ENCODE measurements at regions not wholly inside any gene's neighbourhood (a gene's known extent, or its start where the extent isn't known, plus 50 kb on each side); places are given as distances from the start of the nearest gene placed in this dataset.

DNA sequence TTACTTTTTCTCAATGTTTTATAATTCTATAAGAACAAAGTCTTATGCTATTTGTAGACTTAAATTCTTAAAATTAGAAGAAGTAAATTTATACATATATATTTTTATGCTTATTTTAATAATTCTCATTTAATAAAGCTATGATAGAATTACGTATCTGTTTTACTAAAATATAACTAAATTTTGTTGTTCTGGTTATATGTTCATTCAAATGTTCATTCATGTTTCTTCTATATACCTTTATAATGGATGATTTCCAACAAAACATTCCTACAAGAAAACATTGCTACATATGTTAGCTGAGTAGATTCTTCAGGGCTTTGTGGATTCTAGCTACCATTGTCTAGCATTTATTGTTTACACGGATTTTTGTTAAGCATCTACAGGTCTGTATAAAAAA, 634.3 kb upstream of the PCDH20 start:
- Histone ChIP-seq H3K79me1 (ENCODE audit: low read depth in 1 of 2, low read length in 2 of 2) (no peaks in the 10 kb centered on the region), H3K14ac (replicated peaks; ENCODE audit: low read depth, low read length) (no peak overlapping the region), H4K91ac (ENCODE audit: insufficient read depth, low read depth, low read length) (no peak overlapping the region), H3K56ac (ENCODE audit: extremely low read depth, insufficient read depth, low read length) (no peak overlapping the region), H2BK15ac (ENCODE audit: low read depth, low read length) (no peak overlapping the region), H2AK9ac (replicated peaks; ENCODE audit: low read depth, low read length, poor library complexity) (no peak overlapping the region), H2BK5ac (ENCODE audit: low read depth, low read length, poor library complexity, severe bottlenecking) (no peak overlapping the region), H3K4me1 (ENCODE audit: control insufficient read depth, insufficient read depth, low read length) (no peaks in the 10 kb centered on the region), H3K27ac (ENCODE audit: insufficient read depth, low read length) (no peak overlapping the region), H3K4me2 (ENCODE audit: low read depth, low read length) (no peak overlapping the region), H3K27me3 (ENCODE audit: control insufficient read depth, insufficient read depth, low read length) (no peaks in the 10 kb centered on the region), H3K4ac (ENCODE audit: low read depth, low read length) (no peak overlapping the region), H2BK20ac (ENCODE audit: low read depth, low read length) (no peak overlapping the region), H2AK5ac (ENCODE audit: low read depth, low read length) (no peak overlapping the region), H4K5ac (ENCODE audit: low read depth, low read length) (no peak overlapping the region), H3K9me3 (ENCODE audit: control insufficient read depth, insufficient read depth, low read length) (peaks cover 4% of the 10 kb centered on the region; the same call in 1 of the 2 replicates), H3K9me1 (ENCODE audit: insufficient read depth, low read length) (no peaks in the 10 kb centered on the region), H2AFZ (replicated peaks; ENCODE audit: low read length, poor library complexity) (no peak overlapping the region), H3K18ac (ENCODE audit: low read depth, low read length) (no peak overlapping the region), H4K8ac (ENCODE audit: low read depth in 2 of 2, low read length in 2 of 2) (no peak overlapping the region), H3K9ac (ENCODE audit: low read depth, low read length) (no peak overlapping the region), H3K4me3 (ENCODE audit: insufficient read depth, low read depth, low read length) (no peak overlapping the region), H4K20me1 (ENCODE audit: insufficient read depth, low read length) (no peaks in the 10 kb centered on the region), H3K23ac (ENCODE audit: low read depth, low read length) (no peak overlapping the region), H2BK120ac (ENCODE audit: low read depth, low read length) (no peak overlapping the region), H3K36me3 (ENCODE audit: control insufficient read depth, insufficient read depth, low read length) (no peaks in the 10 kb centered on the region)
- DNase-seq (no peak), ATAC-seq (ENCODE audit: low read depth) (no peak)
- no CpG with 5 or more reads among the region's 2 CpGs for WGBS, 2 experiments (ENCODE audit: extremely low coverage in 2 of 2, insufficient read length in 1 of 2)
- dilution Hi-C loops (cut with HindIII; ENCODE audit: low sequenced_read_pairs, unreplicated experiment) (no loop called here), intact Hi-C loops (cut with micrococcal nuclease) (no loop called here), in situ Hi-C loops (cut with MboI; ENCODE audit: low sequenced_read_pairs) (no loop called here)
- BruUV-seq (replicated peaks): no TSS peak
- POLR2A ChIA-PET (ENCODE audit: unreplicated experiment): no interaction called here
- TF ChIP-seq, protein P1, sequence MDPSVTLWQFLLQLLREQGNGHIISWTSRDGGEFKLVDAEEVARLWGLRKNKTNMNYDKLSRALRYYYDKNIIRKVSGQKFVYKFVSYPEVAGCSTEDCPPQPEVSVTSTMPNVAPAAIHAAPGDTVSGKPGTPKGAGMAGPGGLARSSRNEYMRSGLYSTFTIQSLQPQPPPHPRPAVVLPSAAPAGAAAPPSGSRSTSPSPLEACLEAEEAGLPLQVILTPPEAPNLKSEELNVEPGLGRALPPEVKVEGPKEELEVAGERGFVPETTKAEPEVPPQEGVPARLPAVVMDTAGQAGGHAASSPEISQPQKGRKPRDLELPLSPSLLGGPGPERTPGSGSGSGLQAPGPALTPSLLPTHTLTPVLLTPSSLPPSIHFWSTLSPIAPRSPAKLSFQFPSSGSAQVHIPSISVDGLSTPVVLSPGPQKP (IDR thresholded peaks at IDR 0.05; ENCODE audit: borderline replicate concordance, low read depth, low read length): no peak
- no peak for TF ChIP-seq POLR2A (IDR thresholded peaks at IDR 0.05; ENCODE audit: low read depth, low read length)
- no peak for TF ChIP-seq CHD1 (IDR thresholded peaks at IDR 0.05; ENCODE audit: low read depth, low read length)
- TF ChIP-seq CEBPB (IDR thresholded peaks at IDR 0.05; ENCODE audit: low read depth, low read length): no peak
- TF ChIP-seq RCOR1 (IDR thresholded peaks at IDR 0.05; ENCODE audit: insufficient replicate concordance, low read length): no peak
- TF ChIP-seq MXI1 (IDR thresholded peaks at IDR 0.05; ENCODE audit: borderline replicate concordance, low read depth, low read length): no peak
- TF ChIP-seq, protein P2, sequence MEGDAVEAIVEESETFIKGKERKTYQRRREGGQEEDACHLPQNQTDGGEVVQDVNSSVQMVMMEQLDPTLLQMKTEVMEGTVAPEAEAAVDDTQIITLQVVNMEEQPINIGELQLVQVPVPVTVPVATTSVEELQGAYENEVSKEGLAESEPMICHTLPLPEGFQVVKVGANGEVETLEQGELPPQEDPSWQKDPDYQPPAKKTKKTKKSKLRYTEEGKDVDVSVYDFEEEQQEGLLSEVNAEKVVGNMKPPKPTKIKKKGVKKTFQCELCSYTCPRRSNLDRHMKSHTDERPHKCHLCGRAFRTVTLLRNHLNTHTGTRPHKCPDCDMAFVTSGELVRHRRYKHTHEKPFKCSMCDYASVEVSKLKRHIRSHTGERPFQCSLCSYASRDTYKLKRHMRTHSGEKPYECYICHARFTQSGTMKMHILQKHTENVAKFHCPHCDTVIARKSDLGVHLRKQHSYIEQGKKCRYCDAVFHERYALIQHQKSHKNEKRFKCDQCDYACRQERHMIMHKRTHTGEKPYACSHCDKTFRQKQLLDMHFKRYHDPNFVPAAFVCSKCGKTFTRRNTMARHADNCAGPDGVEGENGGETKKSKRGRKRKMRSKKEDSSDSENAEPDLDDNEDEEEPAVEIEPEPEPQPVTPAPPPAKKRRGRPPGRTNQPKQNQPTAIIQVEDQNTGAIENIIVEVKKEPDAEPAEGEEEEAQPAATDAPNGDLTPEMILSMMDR (conservative IDR thresholded peaks at IDR 0.05; ENCODE audit: low read depth, low read length): no peak
- no peak for TF ChIP-seq RAD21 (IDR thresholded peaks at IDR 0.05; ENCODE audit: low read length)
- TF ChIP-seq FOS (IDR thresholded peaks at IDR 0.05; ENCODE audit: low read depth, low read length): no peak
- TF ChIP-seq MAZ (IDR thresholded peaks at IDR 0.05; ENCODE audit: borderline replicate concordance, low read depth, low read length): no peak
- no peak for TF ChIP-seq NFE2L2 (IDR thresholded peaks at IDR 0.05; ENCODE audit: low read depth, low read length)
- no peak for TF ChIP-seq BHLHE40 (IDR thresholded peaks at IDR 0.05; ENCODE audit: low read depth, low read length)
- TF ChIP-seq SMC3 (IDR thresholded peaks at IDR 0.05; ENCODE audit: low read depth, low read length): no peak
- TF ChIP-seq, protein P3, sequence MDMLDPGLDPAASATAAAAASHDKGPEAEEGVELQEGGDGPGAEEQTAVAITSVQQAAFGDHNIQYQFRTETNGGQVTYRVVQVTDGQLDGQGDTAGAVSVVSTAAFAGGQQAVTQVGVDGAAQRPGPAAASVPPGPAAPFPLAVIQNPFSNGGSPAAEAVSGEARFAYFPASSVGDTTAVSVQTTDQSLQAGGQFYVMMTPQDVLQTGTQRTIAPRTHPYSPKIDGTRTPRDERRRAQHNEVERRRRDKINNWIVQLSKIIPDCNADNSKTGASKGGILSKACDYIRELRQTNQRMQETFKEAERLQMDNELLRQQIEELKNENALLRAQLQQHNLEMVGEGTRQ (IDR thresholded peaks at IDR 0.05; ENCODE audit: low read depth, low read length): no peak
- no peak for TF ChIP-seq MAFK (IDR thresholded peaks at IDR 0.05; ENCODE audit: low read depth, low read length)
- TF ChIP-seq RFX5 (IDR thresholded peaks at IDR 0.05; ENCODE audit: low read depth, low read length): no peak
- CTCF ChIA-PET: no interaction called here
